ENCODE measurements at regions not wholly inside any gene's neighbourhood (a gene's known extent, or its start where the extent isn't known, plus 50 kb on each side); places are given as distances from the start of the nearest gene placed in this dataset.
"Not testable (repeated sequence)": the region's sequence is repeated elsewhere in the genome, so short reads cannot be mapped to it uniquely, and the experiment has no call there.

DNA sequence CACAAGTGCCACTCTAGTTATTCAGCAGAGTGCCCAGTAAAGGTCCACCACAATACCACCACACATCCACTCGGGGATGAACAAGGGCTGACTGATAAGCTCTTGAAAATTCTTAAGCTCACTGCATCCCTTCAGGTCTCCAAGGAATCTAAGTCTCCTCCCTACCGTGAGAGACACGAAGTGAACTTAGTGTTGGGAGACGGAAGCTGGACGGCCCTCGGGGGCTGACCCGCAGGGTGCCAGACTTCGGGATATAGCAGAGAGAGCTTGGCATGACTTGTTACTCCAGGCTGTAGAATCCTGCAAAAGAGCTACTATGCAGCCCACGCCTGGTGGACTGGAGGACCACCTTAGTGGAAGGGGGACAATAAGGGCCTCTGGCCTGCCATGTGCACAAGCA lies 75.1 kb downstream of the LYZL1 start:
- DNase-seq (ENCODE audit: low read depth, low spot score); H3K27ac ChIP-seq: not testable (repeated sequence)

DNA sequence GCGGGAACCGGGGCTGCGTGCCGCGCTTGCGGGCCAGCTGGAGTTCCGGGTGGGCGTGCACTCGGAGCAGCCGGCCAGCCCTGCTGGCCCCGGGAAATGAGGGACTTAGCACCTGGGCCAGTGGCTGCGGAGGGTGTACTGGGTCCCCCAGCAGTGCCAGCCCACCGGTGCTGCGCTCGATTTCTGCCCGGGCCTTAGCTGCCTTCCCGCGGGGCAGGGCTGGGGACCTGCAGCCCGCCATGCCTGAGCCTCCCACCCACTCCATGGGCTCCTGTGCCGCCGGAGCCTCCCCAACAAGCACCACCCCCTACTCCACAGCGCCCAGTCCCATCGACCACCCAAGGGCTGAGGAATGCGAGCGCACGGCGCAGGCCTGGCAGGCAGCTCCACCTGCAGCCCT lies 77.3 kb downstream of the LYZL1 start:
- DNase-seq (ENCODE audit: low read depth, low spot score); H3K27ac ChIP-seq: not testable (repeated sequence)

DNA sequence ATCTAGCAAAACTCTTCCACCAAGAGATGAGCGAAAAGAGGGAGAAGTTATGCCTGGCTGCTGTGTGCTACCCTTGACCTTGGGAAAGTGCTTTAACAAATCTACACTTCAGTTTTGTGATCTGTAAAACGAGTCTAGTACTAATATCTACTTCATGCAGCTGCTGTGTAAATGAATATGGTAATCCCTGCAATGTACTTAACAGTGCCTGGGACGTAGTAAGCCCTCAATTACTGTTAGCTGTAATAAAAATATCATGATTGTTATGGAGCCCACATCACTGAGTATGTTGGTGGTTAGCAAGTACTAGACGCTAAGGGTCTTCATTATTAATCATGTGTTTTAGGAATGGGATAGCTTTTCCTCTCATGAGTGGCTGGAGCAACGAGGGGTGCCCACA lies 80.5 kb downstream of the LYZL1 start:
- DNase-seq (ENCODE audit: low read depth, low spot score) = no peak
- H3K27ac ChIP-seq = no peak overlapping the region

DNA sequence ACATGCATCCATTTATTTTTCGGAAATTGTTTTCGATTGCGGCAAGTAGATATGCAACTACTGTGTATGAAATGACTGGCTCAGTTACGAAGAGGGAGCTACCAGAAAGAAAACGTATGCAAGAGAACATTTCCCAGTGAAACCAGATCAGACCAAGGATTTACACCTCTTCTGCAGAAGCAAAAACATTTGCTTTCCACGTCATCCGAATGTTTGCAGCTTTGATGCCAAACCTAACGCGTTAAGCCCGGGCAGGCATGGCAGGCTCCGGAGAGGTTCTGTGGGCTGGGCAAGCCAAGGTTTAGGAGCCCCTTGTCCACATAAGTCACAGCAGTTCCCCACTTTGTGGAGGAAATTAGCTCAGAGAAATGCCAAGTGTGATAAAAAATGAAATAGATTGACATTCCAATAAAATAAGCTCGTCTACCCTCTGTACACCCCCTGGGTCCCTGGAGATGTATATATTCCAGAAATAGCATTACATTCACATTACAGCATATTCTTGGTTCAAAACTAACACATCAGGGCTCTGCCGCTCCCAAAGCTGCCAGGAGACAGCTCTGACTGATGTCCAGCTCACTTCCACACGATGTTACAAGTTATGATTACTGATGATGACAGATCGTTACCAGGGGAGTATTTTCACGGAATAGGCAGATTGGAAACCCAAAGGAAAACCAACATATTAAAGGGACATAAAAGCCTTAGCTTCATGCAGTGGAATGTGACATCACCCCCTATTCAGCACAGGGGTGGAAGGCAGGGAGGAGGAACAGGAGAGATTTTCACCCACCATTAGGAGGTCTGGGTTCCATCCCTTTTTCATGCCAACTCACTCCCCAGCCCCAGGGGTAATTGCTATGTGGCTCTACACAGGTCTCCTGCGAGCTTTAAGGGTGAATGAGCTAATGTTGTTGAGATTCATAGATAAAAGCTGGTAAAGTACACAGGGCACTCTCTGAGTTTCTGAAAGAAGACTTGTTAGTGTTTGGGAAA lies 81.5 kb downstream of the LYZL1 start:
- no peak for DNase-seq (ENCODE audit: low read depth, low spot score)

DNA sequence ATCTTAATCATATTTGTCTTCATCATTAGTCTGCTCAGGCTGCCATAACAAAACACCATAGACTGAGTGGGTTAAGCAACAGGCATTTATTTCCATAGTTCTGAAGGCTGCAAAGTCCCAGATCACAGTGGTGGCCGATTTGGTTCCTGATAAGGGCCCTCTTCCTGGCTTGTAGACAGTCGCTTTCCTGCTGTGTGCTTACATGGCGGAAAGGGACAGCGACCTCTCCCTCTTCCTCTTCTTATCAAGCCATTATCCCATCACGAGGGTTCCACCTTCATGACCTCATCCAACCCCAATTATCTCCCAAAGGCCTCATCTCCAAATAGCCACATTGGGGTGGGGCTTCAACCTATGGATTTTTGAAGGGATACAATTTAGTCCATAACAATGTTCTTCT lies 84.0 kb downstream of the LYZL1 start:
- no peak for DNase-seq (ENCODE audit: low read depth, low spot score)
- H3K27ac ChIP-seq = no peak overlapping the region

More for the DNA sequence above, 81.5 kb downstream of the LYZL1 start:
- peak overlapping the region; percentile 47 for H3K27ac ChIP-seq

DNA sequence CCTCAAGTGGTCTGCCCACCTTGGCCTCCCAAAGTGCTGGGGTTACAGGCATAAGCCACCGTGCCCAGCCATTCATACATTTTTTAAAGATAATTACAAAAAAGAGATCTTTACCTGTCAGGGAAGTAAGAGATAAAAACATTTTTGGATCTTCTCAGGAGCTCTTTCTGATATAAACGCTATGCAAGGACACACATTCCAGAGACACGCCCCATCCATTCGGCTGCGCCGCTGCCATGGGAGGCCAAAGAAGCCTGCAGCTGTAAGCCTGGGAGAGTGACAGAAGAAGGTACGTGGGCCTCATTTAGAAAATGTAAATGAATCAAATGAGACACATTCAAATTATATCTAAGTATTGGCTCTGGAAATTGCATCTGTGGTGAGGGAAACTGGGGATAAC lies 85.3 kb downstream of the LYZL1 start:
- H3K27ac ChIP-seq = no peak overlapping the region
- DNase-seq (ENCODE audit: low read depth, low spot score) = no peak

DNA sequence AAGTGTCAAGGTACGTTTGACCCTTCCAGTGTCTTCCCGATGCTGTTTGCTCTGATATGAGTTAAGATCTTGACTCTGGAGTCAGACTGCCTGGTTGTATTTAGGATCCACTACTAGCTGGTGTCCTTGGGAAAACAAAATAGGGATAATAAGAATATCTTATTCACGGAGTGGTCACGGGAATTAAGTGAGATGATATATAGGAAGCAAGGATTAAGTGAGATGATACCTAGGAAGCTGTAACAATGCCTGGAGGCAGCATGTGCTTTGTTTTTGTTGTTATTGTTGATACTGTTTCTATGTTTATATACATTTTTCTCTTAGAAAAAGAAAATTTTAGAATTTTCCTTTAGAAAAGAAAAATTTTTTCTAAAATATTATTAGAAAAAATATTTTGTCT lies 87.0 kb downstream of the LYZL1 start:
- DNase-seq (ENCODE audit: low read depth, low spot score) = no peak
- H3K27ac ChIP-seq = no peak overlapping the region

DNA sequence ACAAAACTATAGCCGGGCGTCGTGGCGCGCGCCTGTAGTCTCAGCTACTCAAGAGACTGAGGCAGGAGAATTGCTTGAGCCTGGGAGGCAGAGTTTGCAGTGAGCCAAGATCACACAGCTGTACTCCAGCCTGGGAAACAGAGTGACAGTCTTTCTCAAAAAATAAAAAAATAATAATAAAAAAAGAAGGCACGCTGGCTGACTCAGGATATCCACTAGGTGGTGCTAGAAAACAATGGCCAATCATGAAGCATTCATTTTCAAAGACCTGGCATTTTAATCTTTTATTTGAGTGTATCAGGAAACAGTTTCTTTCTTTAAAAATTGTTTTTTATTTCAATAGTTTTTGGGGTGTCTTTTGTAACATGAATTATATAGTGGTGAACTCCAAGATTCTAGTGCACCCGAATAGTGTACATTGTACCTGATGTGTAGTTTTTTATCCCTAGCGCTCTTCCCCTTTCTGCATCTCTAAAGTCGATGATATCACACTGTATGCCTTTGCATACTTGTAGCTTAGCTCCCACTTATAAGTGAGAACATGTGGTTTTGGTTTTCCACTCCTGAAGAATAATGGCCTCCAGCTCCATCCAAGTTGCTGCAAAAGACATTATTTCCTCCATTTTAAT lies 88.6 kb downstream of the LYZL1 start:
- no peak overlapping the region for H3K27ac ChIP-seq
- no peak for DNase-seq (ENCODE audit: low read depth, low spot score)

DNA sequence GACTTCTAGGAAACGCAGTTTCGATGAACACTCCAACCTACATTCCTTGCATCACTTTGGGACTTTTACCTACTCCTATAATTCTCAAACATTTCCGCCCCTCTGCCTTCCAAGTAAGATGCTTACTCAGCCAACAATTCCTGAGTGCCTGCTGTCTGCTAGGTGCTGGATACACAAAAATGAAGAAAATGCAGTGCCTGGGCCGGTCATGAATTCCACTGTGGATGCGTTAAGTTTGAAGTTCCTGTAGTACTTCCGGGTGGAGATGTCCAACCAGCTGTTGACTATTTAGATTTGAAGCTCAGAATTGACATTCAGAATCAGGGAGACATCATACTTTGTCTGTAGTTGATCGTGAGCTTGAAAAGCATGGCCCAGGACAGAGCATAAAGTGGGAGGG lies 89.2 kb downstream of the LYZL1 start:
- DNase-seq (ENCODE audit: low read depth, low spot score) = no peak
- no peak overlapping the region for H3K27ac ChIP-seq

DNA sequence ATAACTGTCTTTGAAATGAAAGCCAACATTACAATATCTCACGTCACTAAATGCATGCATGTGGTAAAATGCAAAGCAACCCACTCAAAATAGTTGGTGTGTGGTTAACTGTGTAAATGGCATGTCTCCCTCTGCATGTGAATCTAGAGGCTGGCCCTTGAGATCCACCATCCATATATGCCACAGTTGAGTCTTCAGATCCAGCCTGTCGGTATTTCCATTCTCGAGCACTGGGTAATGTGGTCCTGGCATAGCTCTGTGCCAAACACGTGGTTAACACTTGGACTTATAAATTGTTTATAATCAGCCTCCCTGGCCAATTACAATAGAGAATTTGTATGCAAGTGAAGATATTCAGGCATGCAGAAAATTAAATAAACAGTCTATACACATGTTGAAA lies 90.3 kb downstream of the LYZL1 start:
- no peak for DNase-seq (ENCODE audit: low read depth, low spot score)
- no peak overlapping the region for H3K27ac ChIP-seq

DNA sequence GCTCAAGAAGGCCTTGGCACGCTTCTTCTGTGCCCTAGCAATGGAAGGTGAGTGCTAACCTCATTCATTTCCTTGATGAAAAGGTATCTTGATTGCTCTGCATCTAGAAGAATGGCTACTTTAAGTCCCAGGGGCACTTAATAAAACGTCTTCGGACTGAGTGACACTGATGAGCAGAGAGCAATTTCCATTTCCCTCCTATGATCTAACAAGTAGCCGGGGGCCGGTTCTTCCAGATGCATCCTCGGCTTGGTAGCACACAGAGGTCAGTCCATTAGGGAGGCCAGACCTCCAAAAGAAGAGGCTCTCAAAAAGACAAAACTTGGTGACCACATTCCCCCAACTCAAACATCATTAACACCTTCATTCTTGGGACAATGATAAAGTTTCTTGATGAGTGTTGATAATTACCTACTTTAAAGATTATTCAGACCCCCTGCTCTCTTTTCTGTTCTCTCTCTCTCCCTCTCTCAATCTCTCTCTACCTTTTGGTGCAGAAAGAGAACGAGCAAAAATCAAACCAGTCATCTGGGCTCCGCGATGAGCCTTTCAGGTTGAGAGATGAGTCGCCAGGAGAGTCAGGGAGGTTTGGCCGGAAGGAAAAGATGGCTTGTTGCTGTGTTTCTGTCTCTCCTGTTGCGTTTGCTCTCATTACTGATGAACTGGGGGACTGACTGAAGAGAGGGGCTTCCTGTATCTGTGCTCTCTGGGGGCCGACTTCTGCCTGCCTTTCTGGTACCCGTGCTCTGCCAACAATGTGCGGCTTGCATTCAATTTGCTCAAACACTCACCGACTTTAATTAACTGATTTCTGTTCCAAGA lies 91.1 kb downstream of the LYZL1 start:
- DNase-seq (ENCODE audit: low read depth, low spot score) = not testable (repeated sequence)

DNA sequence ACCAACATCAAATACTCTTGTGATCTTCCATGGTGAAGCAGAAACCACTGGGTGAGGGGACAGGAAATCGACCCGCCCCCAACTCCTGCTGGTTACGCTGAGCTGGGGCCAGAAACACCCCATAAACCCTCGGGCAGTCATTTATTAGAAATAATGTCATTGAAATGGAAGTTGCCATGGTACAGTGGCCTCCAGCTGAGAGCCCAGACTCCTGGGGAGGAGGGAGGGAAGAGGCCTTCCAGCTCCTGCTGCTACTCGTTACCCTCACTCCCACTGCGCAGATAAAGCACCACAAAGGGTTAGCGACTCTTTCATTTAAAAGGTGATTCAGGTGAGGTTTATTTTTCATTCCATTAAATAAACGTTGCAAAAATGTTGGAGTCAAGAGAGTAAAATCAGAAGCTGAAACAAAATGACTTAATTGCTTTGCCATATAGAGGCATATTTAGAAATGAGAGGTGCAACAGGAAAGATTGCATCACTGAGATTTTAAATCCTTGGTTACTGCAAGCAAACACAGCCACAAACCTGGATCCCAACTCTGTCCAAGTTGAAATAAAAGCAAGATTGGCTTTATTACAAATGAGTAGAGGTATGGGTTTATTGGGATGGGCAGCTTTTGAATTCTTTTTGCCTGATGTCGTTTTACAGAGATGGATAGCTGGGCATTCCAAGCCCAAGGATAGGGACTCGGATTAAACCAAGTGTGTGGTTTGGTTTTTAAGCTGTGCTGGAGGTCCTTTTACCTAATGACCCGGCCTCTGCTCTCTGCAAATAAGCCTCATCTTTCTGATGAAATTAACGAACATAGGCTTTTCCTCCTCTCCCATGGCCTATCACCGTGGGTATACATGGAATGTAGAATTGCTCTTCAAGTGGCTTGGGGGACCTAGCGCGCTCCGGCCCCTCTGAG lies 92.0 kb downstream of the LYZL1 start:
- not testable (repeated sequence) for H3K27ac ChIP-seq; DNase-seq (ENCODE audit: low read depth, low spot score)

More for the DNA sequence above, 91.1 kb downstream of the LYZL1 start:
- H3K27ac ChIP-seq = not testable (repeated sequence)

DNA sequence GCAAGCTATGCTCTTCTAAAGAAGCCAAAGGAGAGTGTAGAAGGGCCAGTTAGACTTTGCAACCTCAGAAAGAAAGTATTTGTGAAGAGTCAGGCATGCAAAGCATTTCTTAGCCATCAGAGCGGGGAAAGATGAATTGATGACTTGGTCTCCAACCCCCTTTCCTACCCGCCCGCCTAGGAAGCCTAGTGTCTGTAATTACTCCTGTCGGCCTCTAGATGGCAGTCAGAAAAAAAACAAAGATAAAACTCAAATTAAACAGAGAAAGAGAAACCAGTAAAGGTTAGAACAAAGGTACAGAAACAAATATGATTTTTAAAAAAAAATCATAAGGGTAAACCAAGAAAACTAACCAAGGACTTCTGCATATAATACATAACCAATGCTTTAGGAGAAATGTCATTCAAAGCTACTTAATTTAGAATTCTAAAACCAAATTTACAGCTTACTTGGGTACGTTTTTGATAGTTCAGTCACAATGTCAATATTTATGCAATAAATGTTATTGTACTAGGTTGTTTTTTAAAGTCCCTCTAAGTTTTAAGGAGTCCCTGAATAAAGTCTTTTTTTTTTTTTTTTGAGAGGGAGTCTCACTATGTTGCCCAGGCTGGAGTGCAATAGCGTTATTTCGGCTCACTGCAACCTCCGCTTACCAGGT lies 97.6 kb downstream of the LYZL1 start:
- DNase-seq (ENCODE audit: low read depth, low spot score) = no peak
- H3K27ac ChIP-seq = no peak overlapping the region

DNA sequence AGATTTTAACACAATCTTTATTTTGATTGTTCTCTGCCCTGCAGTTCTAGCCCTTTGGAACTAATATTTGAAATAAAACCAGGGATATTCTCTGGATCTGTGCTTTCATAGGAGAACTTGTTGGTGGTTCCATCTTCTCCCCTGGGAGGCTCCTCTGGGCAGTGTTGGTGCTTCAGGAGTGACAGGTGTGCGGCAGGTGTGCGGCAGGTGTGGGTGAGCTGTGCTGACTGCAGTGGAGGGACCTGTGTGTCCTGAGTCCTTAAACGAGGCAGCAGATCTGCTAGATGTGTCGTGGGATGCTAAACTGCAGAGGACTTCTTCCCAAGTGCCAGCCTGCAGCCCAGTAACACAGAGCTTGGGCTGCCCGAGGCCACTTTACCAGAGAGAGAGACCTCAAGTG lies 98.4 kb downstream of the LYZL1 start:
- DNase-seq (ENCODE audit: low read depth, low spot score) = no peak
- H3K27ac ChIP-seq = no peak overlapping the region

DNA sequence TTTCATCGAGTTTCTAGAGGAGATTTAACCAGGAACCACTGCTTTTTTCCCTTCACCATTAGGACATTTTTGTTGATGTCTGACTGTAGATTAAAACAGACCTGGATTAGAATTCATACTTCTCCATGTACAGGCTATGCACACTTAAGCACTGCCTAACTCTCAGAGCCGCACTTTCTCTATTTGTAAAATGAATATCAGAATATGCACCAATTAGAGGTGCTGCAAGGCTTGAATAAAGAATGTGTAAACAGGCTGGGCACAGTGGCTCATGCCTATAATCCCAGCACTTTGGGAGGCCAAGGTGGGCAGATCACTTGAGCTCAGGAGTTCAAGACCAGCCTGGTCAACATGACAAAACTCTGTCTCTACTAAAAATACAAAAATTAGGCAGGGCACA lies 99.2 kb downstream of the LYZL1 start:
- DNase-seq (ENCODE audit: low read depth, low spot score); H3K27ac ChIP-seq: not testable (repeated sequence)

DNA sequence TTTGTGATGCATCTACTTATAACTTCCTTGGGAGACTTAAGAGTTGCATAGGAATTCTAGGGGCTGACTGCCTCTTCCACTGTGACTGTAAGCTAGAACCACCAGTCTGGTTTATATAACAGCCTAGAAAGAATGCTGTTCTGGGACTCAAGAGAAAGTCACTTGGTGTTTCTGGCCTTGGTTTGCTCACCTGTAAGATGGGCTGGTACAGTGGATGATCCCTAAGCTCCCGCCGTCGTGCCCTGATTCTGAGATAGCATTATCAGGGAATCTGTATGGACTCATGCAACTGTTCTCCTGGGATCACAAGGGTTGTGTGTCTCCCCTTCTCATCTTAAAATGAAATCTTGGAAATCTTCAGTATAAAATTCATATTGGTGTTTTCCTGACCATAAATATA lies 100.6 kb downstream of the LYZL1 start:
- no peak overlapping the region for H3K27ac ChIP-seq
- DNase-seq (ENCODE audit: low read depth, low spot score) = no peak

DNA sequence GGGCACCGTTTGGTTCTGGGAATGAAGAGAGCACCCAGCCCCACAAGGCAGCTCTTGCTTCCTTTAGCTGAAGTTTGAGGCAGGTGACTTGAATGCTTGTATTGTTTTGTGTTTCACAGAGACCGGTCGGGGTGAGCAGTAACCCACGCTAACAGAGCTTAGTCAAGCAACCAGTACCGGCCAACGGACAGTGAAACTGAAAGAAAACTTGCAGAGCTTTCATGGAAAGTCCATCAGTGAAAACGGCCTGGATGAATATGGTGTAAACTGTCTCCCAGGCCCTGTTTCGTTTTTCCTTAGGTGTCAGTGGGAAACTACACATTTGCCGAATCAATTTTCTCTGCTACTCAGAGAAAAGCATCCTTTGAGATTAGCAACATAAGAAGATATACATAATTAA lies 101.1 kb downstream of the LYZL1 start:
- H3K27ac ChIP-seq = no peak overlapping the region
- no peak for DNase-seq (ENCODE audit: low read depth, low spot score)

DNA sequence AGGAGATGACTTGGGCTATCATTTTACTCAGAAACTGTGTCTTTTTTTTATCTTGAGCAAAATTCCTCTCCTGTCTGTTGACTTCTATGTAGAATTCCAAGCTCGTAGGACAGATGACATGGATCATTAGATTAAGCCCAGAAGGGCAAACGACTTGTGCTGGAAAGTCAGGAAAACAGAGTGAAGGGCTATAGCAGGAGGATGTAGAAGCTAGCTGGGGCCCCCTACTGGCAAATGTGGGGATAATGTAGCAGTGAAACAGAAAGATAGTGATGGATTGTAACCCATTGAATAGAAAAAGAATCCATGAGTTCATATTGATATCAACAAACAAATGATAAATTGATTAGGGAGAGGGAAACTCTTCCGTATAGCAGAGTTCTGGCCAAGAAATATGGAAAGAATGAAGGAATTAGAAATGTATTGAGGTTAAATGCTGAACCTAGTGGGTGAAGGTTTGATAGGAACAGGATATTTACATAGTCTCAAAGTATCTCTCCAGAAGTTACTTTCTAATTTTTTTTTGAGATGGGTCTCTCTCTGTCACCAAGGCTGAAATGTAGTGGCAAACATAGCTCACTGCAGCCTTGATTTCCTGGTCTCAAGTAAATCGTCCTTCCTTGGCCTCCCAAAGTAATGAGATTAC lies 103.6 kb downstream of the LYZL1 start:
- no peak overlapping the region for H3K27ac ChIP-seq
- no peak for DNase-seq (ENCODE audit: low read depth, low spot score)

Data from epithelial cell of prostate (primary cell).